Activated naive CD4-positive, alpha-beta T cell treated with anti-CD3 and anti-CD28 coated beads, Interleukin-2, amount 10 ng/mL, durations not matched to agents 7 days and 5 days (primary cell): ENCODE measurements at regions not wholly inside any gene's neighbourhood (a gene's known extent, or its start where the extent isn't known, plus 50 kb on each side); places are given as distances from the start of the nearest gene placed in this dataset.

Experiments
- CTCF ChIA-PET: fragments of 350-600 bp; sonication (Branson Sonifier 250); formaldehyde crosslinking; loops from one replicate; lab custom pipeline; 2021; ENCODE audit warnings: antibody characterized with exemption; lab: Charles Lee
- DNase-seq: peaks from one replicate; pipeline ENCODE4 v3.0.0-alpha.2; 2020
- H3K27ac Mint-ChIP-seq: one replicate; pipeline ENCODE4 v1.8.0; 2021; ENCODE audit warnings: mild to moderate bottlenecking, moderate library complexity, mixed read lengths
- H3K27me3 Mint-ChIP-seq: one replicate; pipeline ENCODE4 v1.8.0; 2021; ENCODE audit warnings: mild to moderate bottlenecking, mixed read lengths
- H3K36me3 Mint-ChIP-seq: one replicate; pipeline ENCODE4 v1.8.0; 2021; ENCODE audit warnings: mixed read lengths
- H3K4me1 Mint-ChIP-seq: one replicate; pipeline ENCODE4 v1.8.0; 2021; ENCODE audit warnings: mixed read lengths
- H3K4me3 Mint-ChIP-seq: one replicate; pipeline ENCODE4 v1.8.0; 2021; ENCODE audit warnings: mild to moderate bottlenecking, moderate library complexity, mixed read lengths
- H3K9me3 Mint-ChIP-seq: one replicate; pipeline ENCODE4 v1.8.0; 2021; ENCODE audit warnings: mixed read lengths

DNA sequence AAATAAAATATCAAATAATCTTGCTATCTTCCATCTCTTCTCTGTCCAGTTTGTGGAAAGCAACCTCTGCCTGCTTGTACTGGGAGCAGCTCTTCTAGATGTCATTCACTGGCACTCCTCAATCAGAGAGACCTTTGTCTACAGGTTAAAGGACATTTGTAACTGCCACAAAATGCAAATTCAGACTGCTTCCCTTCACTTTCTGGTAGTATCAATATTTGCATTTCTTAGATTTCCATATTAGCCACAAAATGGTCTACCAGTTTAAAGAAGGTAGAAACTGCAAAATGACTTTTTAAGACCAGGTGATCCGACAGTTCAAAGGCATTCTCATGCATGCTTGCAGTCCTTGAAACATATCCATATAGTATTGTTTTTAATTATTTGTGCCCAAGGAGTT lies 51.7 kb upstream of the RCN1 start:
- no peak overlapping the region for H3K4me3 Mint-ChIP-seq
- no peak for DNase-seq
- no peak overlapping the region for H3K27ac Mint-ChIP-seq
- no peaks in the 10 kb centered on the region for H3K36me3 Mint-ChIP-seq
- CTCF ChIA-PET = no interaction called here
- H3K4me1 Mint-ChIP-seq = no peaks in the 10 kb centered on the region
- peaks cover 16% of the 10 kb centered on the region for H3K27me3 Mint-ChIP-seq
- H3K9me3 Mint-ChIP-seq = no peaks in the 10 kb centered on the region

DNA sequence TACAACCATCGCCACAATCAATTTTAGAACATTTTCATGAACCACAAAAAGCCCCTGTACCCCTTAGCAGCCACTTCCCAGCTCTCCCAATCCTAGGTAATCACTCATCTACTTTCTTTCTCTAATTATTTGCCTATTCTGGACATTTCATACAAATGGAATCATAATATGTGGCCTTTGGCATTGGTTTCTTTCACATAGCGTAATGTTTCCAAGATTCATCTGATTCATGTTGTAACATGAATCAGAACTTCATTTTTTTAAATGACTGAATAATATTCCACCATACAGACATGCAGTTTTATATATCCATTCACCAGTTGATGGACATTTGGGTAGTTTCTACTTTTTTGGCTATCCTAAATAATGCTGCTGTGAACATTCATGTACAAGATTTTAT lies 56.2 kb upstream of the RCN1 start:
- no peaks in the 10 kb centered on the region for H3K36me3 Mint-ChIP-seq
- no peak for DNase-seq
- no peaks in the 10 kb centered on the region for H3K4me1 Mint-ChIP-seq
- H3K27ac Mint-ChIP-seq = no peak overlapping the region
- H3K9me3 Mint-ChIP-seq = no peaks in the 10 kb centered on the region
- CTCF ChIA-PET = no interaction called here
- no peak overlapping the region for H3K4me3 Mint-ChIP-seq
- H3K27me3 Mint-ChIP-seq = peaks cover 15% of the 10 kb centered on the region

DNA sequence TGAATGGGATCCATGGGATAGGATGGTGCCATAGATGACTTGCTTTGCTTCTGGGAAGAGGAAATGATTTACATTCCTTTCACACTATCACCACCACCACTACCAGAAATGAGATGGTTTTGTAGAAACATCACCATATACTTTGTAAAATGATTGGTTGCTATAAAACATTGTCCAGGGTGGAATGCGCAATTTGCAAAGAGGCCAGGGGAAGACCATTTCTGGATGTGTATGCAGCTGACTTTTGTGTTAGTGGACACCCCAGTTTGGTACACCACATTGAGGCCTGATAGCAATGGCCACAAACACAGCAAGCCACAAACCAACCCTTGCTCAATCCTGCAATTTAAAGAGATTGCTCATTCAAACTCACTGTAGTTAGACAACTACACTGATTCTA lies 56.7 kb upstream of the RCN1 start:
- Mint-ChIP-seq H3K4me3 (no peak overlapping the region), H3K4me1 (no peaks in the 10 kb centered on the region), H3K27ac (no peak overlapping the region), H3K36me3 (no peaks in the 10 kb centered on the region), H3K27me3 (peaks cover 19% of the 10 kb centered on the region), H3K9me3 (no peaks in the 10 kb centered on the region)
- CTCF ChIA-PET = no interaction called here
- DNase-seq = no peak

DNA sequence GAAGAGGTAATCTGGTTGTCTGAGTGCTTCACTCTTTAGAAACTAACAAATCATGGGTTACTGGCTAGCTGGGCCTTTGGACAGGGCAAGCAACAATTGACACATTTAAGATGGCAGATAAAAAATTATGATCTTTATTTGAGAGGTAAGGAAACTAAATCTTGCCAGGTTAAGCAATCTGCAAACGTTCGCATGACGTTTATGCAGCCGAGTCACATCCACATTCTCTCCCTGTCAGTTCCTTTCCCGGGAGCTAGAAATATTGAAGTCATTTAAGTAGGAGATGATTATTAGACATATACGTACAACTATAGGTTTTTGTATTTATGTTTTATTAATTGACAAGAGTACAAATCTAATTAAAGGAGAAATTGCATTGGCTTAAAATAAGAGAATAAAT lies 57.4 kb upstream of the RCN1 start:
- H3K36me3 Mint-ChIP-seq = no peaks in the 10 kb centered on the region
- no peak overlapping the region for H3K4me3 Mint-ChIP-seq
- H3K27ac Mint-ChIP-seq = no peak overlapping the region
- DNase-seq = no peak
- peaks cover 19% of the 10 kb centered on the region for H3K27me3 Mint-ChIP-seq
- no peaks in the 10 kb centered on the region for H3K4me1 Mint-ChIP-seq
- CTCF ChIA-PET = no interaction called here
- no peaks in the 10 kb centered on the region for H3K9me3 Mint-ChIP-seq

DNA sequence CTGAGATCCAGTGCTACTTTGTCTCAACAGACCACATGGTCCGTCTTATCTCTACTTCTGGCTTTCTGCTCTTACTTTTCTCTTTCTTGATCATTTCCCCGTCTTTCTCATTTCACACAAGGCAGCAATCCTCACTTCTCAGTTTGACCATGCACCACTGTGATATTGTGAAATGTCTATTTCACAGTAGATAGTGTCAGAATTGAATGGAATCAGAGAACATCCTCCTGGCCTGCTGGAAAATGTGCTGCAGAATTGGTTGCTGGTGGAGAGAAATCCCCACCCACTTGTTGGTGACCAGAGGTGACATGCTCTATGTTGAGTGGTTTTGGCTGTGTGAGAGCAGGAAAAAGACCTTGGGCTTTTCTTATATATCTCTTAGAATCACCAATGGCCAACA lies 57.8 kb upstream of the RCN1 start:
- DNase-seq = no peak
- CTCF ChIA-PET = no interaction called here
- Mint-ChIP-seq H3K4me1 (no peaks in the 10 kb centered on the region), H3K27me3 (peaks cover 18% of the 10 kb centered on the region), H3K9me3 (no peaks in the 10 kb centered on the region), H3K4me3 (no peak overlapping the region), H3K36me3 (no peaks in the 10 kb centered on the region), H3K27ac (no peak overlapping the region)

DNA sequence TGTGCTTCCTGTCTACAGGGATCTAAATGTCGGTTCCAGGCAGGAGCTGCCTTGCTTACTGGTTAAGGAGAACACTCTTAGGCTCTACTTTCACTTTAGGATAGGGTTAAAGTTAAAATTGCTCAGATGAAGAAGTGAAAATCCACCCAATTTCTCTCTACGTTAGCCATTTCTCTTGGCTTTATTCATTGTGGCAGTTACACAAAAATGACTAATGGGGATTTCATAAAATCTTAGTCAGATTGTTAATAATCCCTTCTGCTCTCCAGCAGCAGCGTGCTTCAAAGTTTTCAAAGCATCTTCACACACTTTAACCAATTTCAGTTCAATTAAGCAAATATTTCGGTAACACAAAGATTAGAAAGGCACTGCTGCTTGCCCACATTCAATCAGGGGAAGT lies 58.4 kb upstream of the RCN1 start:
- no peak for DNase-seq
- Mint-ChIP-seq H3K9me3 (no peaks in the 10 kb centered on the region), H3K27me3 (peaks cover 18% of the 10 kb centered on the region), H3K4me3 (no peak overlapping the region), H3K4me1 (no peaks in the 10 kb centered on the region), H3K36me3 (no peaks in the 10 kb centered on the region), H3K27ac (no peak overlapping the region)
- CTCF ChIA-PET = no interaction called here

DNA sequence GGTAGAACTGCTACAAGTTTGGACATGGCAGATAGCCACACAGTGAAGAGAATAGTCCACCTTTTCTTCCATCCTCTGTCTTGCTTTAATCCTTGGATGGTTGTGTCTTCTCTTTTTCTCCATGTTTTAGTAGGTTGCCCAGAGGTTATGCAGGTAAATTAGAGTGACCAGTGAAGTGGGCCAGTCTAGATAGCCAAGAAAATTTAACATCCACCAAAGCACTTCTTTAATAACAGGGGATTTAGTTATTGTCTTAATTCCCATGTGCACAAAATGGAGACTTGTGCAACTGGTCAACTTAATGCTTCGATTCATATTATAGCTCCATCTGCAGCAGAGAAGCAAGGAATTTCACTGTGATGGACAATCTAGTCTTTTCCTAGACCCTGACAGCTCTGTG lies 58.8 kb upstream of the RCN1 start:
- Mint-ChIP-seq H3K4me1 (no peaks in the 10 kb centered on the region), H3K36me3 (no peaks in the 10 kb centered on the region), H3K27me3 (peaks cover 13% of the 10 kb centered on the region)

DNA sequence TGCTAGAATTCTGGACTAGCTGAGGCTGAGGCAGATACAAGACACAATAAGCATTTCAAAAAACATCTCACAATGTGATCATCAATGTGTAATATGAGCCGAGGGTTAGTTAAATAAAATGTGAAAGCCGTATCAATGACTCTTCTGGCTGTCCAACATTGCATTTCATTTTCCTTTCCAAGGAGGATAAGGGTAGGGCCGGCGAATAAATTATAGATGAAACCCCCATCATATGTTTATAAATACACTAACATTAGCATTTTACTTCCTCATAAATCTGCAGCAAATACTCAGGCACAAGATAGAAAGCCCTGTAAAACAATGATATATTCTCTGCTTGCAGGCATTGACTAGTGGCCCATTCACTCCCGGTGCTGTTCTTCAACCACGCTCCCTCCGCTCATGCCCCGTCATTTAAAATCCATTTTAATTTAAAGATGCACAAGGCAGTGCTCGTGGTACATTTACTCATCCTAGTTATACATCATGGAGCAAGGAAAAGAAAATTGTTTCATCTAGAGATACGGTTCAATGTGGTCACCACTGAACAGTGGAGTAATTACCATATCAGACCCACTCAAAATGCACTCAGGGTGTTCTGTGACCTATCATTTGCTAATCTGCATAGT lies 59.9 kb upstream of the RCN1 start:
- no peaks in the 10 kb centered on the region for H3K4me1 Mint-ChIP-seq
- H3K27me3 Mint-ChIP-seq = peaks cover 13% of the 10 kb centered on the region
- H3K36me3 Mint-ChIP-seq = no peaks in the 10 kb centered on the region
- no peak overlapping the region for H3K4me3 Mint-ChIP-seq
- CTCF ChIA-PET = no interaction called here
- no peak overlapping the region for H3K27ac Mint-ChIP-seq
- H3K9me3 Mint-ChIP-seq = no peaks in the 10 kb centered on the region
- no peak for DNase-seq

More for the DNA sequence above, 58.8 kb upstream of the RCN1 start:
- DNase-seq = no peak
- H3K27ac Mint-ChIP-seq = no peak overlapping the region
- no peaks in the 10 kb centered on the region for H3K9me3 Mint-ChIP-seq
- H3K4me3 Mint-ChIP-seq = no peak overlapping the region
- CTCF ChIA-PET = no interaction called here

DNA sequence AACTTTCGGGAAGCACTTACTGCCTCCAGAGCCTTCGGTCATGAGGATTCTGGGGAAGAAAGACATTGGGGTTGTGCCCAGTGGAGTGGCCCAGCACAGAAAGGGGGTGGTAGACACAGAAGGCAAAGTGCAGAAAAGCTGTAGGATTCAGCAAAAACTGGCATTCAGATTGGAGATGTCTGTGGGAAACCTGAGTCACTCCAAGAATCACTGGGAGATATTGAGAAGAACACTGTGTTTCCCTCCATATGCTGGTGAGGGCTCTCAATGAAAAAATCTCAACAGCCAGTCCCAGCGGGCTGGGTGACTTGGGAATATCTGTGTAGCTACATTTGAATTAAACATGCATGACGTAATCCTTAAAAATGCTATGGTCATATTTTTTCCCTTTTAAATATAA lies 61.2 kb upstream of the RCN1 start:
- Mint-ChIP-seq H3K27me3 (peaks cover 13% of the 10 kb centered on the region), H3K36me3 (no peaks in the 10 kb centered on the region), H3K4me1 (no peaks in the 10 kb centered on the region), H3K27ac (no peak overlapping the region), H3K9me3 (no peaks in the 10 kb centered on the region), H3K4me3 (no peak overlapping the region)
- CTCF ChIA-PET = no interaction called here
- DNase-seq = no peak

DNA sequence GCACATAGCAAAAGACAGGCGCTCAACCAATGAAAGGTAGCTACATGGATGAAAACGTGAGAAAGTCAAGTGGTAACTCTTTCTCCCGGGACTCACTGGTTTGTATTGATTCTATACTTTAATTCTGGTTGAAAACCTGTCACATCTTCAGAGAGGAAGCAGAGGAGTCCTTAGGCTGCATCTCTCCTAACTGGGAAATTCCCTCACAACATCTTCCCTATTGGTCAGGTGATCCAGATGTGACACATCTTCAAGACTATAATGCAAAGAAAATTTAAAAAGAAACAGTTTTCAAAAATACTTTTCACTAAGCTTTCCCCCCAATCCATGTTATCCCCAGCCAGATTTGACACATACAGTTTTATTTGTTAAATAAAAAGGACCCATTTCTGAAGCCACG lies 62.7 kb upstream of the RCN1 start:
- CTCF ChIA-PET = no interaction called here
- H3K4me3 Mint-ChIP-seq = no peak overlapping the region
- no peak overlapping the region for H3K27ac Mint-ChIP-seq

DNA sequence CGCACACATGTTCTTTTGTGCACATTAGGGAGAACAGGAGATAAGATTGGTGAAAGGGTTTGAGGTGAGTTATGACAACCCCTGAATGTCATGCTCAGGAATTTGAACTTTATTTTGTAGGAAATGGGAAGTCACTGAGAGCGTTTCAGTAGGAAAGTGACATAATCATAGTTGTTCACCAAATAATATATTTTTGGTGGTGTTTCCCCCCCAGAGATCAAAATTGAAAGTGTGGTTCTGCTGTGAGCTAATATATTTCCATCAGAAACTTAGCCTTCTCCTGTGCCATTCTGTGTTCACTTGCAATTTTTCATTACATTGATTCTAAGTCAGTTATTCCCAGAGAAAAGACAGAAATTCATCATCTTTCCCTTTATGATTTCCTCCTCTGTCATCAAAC lies 64.1 kb upstream of the RCN1 start:
- Mint-ChIP-seq H3K9me3 (no peaks in the 10 kb centered on the region), H3K36me3 (no peaks in the 10 kb centered on the region), H3K4me1 (no peaks in the 10 kb centered on the region), H3K4me3 (no peak overlapping the region), H3K27me3 (peaks cover 22% of the 10 kb centered on the region), H3K27ac (no peak overlapping the region)
- CTCF ChIA-PET = no interaction called here
- DNase-seq = no peak

More for the DNA sequence above, 62.7 kb upstream of the RCN1 start:
- DNase-seq = no peak
- Mint-ChIP-seq H3K9me3 (no peaks in the 10 kb centered on the region), H3K27me3 (peaks cover 14% of the 10 kb centered on the region), H3K36me3 (no peaks in the 10 kb centered on the region), H3K4me1 (no peaks in the 10 kb centered on the region)

DNA sequence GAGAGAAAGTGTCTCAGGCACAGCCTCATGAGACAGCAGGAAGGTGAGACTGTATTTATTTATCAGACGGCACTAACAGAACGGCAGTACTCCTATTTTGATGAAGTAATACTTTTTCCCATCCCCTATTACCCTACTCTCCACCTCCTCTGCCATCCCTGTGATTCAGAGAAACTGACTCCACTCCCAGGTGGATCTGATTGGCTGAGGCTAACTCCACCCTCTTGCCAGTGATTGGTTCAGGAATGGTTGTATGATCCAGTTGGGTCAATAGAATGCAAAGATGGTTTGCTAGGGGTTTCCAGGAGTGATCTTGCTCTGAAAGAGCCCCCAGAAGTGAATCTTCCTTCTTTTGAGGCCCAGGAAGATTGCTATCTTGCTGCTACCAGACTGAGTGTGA lies 65.9 kb upstream of the RCN1 start:
- Mint-ChIP-seq H3K9me3 (no peaks in the 10 kb centered on the region), H3K36me3 (no peaks in the 10 kb centered on the region), H3K27me3 (peaks cover 22% of the 10 kb centered on the region), H3K4me3 (no peak overlapping the region), H3K4me1 (no peaks in the 10 kb centered on the region), H3K27ac (no peak overlapping the region)
- DNase-seq = no peak
- CTCF ChIA-PET = no interaction called here

DNA sequence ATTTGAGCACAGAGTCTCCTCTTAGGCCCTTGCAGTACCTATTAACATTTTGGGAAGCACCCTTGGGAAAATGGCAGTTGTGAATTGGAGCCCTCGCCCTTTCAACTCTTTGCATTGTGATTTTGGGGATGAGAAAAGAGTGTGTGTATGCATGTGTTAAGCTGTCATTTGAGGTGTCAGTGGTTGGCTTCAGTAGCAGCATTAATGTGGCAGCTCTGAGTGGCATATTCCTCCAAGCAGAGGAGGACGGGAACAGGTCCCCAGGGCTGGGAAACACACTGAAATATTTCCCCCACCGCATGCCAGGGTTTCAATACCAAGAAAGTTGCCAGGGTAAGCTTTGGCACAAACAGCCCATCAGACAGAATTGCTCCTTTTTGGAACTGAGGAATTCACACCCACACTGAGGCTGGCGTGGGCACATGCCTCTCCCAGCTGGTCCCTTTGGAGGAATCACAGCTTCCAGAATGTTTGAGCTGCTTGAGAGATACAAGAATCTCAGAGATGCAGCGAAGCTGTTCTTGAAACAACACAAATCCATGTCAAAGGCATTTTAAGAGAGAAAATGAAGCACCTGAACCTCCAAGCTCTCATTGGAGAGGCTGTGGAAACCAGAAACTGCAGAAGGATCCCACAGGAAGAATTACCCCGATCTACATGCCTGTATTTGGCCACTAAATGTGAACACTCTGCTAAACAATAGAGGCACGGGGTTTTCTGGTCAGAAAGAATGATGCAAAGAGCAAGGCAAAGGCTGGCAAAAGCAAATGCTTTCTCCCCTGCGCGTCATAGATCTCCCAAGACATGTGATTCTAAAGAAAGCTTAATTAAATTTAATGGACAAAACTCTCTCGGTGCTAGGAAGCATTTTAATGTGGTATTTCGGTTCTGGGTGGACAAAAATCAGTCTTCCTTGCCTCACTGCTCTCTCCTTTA lies 67.2 kb upstream of the RCN1 start:
- DNase-seq = no peak
- Mint-ChIP-seq H3K27ac (no peak overlapping the region), H3K27me3 (peaks cover 13% of the 10 kb centered on the region), H3K36me3 (no peaks in the 10 kb centered on the region), H3K9me3 (no peaks in the 10 kb centered on the region), H3K4me1 (no peaks in the 10 kb centered on the region), H3K4me3 (no peak overlapping the region)
- CTCF ChIA-PET = no interaction called here

DNA sequence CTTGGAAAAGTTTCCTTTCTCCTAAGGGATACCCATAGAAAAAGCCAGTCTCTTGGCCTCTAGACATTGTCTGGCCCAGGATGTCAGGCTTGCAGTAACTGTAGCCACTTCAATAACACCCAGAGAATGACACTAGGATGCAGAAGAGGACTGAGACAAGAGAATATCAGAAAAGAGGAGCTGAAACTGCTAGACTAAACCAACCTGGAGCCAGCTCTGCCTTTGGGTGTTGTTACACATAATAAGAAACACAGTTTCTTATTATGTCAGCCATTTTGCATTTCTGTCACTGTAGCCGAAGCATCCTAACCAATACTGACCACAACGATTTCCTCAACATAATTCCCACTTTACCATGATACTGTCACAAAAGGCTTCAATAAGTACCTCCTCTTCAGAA lies 72.2 kb upstream of the RCN1 start:
- CTCF ChIA-PET = no interaction called here
- H3K4me3 Mint-ChIP-seq = no peak overlapping the region
- no peaks in the 10 kb centered on the region for H3K36me3 Mint-ChIP-seq
- peaks cover 20% of the 10 kb centered on the region for H3K27me3 Mint-ChIP-seq
- no peaks in the 10 kb centered on the region for H3K9me3 Mint-ChIP-seq
- no peak overlapping the region for H3K27ac Mint-ChIP-seq
- no peaks in the 10 kb centered on the region for H3K4me1 Mint-ChIP-seq
- no peak for DNase-seq

DNA sequence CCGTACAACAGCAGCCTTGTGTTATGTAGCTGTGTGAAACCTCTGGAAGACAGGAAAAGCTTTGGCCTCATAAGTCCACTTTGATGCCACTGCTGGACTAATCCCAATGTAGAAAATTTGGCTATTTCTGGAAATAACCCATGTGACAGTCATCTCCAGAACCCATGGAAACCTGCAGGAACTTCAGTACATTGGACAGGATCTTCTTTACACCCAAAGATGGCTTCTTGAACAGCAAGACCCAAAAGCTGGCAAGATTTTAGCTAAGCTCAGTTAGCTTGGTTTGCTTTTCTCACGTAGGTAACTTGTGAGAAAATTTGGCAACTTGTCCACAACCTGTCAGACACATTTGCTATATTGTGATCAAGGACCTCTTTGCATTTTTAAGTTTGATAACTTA lies 74.8 kb upstream of the RCN1 start:
- Mint-ChIP-seq H3K27ac (no peak overlapping the region), H3K4me1 (no peaks in the 10 kb centered on the region), H3K4me3 (no peak overlapping the region), H3K27me3 (peaks cover 11% of the 10 kb centered on the region), H3K36me3 (no peaks in the 10 kb centered on the region), H3K9me3 (no peaks in the 10 kb centered on the region)
- CTCF ChIA-PET = no interaction called here
- no peak for DNase-seq
